GM10266 (cell line): ENCODE measurements at regions not wholly inside any gene's neighbourhood (a gene's known extent, or its start where the extent isn't known, plus 50 kb on each side); places are given as distances from the start of the nearest gene placed in this dataset.

Source experiments
- DNase-seq: peaks from one replicate; pipeline ENCODE4 v3.0.0; 2012; ENCODE audit errors: extremely low spot score
- CTCF ChIP-seq: IDR thresholded peaks from 2 replicates; pipeline ENCODE4 v1.5.1; 2012; ENCODE audit warnings: mild to moderate bottlenecking, low read depth; ENCODE audit not compliant: control insufficient read depth, insufficient read depth; ENCODE audit errors: missing control alignments

GRCh38 chr11:10925149-10925926 is 67.5 kb upstream of the ZBED5 start:
- TF ChIP-seq CTCF = no peak
- no peak for DNase-seq

GRCh38 chr11:10923882-10924281 is 66.0 kb upstream of the ZBED5 start:
- TF ChIP-seq CTCF = no peak
- DNase-seq = no peak

- TF ChIP-seq CTCF = no peak
- no peak for DNase-seq
Measured at GRCh38 chr11:10922892-10923291, 65.0 kb upstream of the ZBED5 start.

- no peak for TF ChIP-seq CTCF
Measured at GRCh38 chr11:10920875-10921274, 63.0 kb upstream of the ZBED5 start.

GRCh38 chr11:10920205-10920604 is 62.4 kb upstream of the ZBED5 start:
- DNase-seq = no peak
- TF ChIP-seq CTCF = no peak

More at GRCh38 chr11:10920875-10921274, 63.0 kb upstream of the ZBED5 start:
- DNase-seq = no peak

- no peak for TF ChIP-seq CTCF
- no peak for DNase-seq
Measured at GRCh38 chr11:10918698-10919097, 60.8 kb upstream of the ZBED5 start.

- DNase-seq = no peak
- no peak for TF ChIP-seq CTCF
Measured at GRCh38 chr11:10918275-10918674, 60.4 kb upstream of the ZBED5 start.
